HG03139 (cell line): ENCODE measurements at regions not wholly inside any gene's neighbourhood (a gene's known extent, or its start where the extent isn't known, plus 50 kb on each side); places are given as distances from the start of the nearest gene placed in this dataset.

Experiments used
- ATAC-seq: cut with Tn5 transposase; IDR thresholded peaks from one replicate; pipeline ENCODE4 v1.9.1; 2021; ENCODE audit not compliant: unreplicated experiment

- no peak for ATAC-seq
These were observed 107.5 kb downstream of the CYSLTR2 start for GRCh38 chr13:48761256-48761655.

GRCh38 chr13:48769107-48769704 lies 115.5 kb downstream of the CYSLTR2 start:
- ATAC-seq, result peak; percentile 95

- ATAC-seq, result no peak
These were observed 116.6 kb downstream of the CYSLTR2 start for GRCh38 chr13:48770372-48770771.

DNA sequence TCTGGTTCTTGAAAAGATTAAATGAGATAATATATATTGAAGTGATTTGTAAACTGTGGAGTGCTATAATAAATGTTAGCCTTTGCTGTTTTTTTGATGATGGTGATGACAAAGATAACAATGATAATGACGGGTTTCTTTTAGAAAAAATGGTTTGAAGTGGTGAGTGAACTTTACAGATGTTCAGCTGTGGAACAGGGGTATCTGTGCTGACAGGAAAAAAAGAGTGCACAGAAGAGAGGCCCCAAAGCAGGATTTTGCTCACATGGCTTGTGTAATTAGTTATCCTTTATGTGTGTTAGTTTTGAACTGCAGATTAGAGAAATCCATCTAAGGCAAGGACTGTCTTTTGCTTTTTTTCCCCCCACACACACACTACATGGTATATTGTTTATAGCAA lies 119.2 kb downstream of the CYSLTR2 start:
- no peak for ATAC-seq

GRCh38 chr13:48773531-48774275 lies 120.0 kb downstream of the CYSLTR2 start:
- ATAC-seq, result no peak

GRCh38 chr13:48775285-48775684 lies 121.6 kb downstream of the CYSLTR2 start:
- no peak for ATAC-seq

- ATAC-seq, result no peak
These were observed 122.1 kb downstream of the CYSLTR2 start for GRCh38 chr13:48775804-48776203.

GRCh38 chr13:48776401-48776800 lies 122.7 kb downstream of the CYSLTR2 start:
- no peak for ATAC-seq

- ATAC-seq, result no peak
These were observed 124.9 kb downstream of the CYSLTR2 start for GRCh38 chr13:48778610-48779009.

GRCh38 chr13:48780713-48781341 lies 127.1 kb downstream of the CYSLTR2 start:
- no peak for ATAC-seq

- no peak for ATAC-seq
These were observed 128.7 kb downstream of the CYSLTR2 start for GRCh38 chr13:48782429-48782840.

- no peak for ATAC-seq
These were observed 129.5 kb downstream of the CYSLTR2 start for GRCh38 chr13:48783181-48783630.

- no peak for ATAC-seq
These were observed 130.0 kb downstream of the CYSLTR2 start for GRCh38 chr13:48783695-48784230.

- no peak for ATAC-seq
These were observed 131.3 kb downstream of the CYSLTR2 start for GRCh38 chr13:48784916-48785548.

- no peak for ATAC-seq
These were observed 136.5 kb downstream of the CYSLTR2 start for GRCh38 chr13:48790199-48790598.

DNA sequence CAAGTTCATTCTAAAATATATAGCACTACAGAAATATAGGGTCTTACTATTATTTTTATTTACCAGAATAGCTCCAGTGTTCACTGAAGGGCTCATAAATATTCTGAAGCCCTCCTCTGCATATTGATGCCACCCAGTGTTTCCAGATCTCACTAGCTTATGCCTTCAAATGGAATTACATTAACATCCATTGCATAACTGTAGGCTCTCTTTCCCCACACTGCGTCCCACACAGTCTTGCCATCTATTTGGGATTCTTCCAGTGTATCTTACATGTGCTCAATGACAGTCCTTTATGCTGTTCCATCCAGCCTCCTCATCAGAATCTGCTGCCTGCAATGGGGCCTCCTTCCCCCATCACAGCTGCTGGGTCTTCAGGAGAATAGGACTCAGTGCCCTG lies 137.2 kb downstream of the CYSLTR2 start:
- no peak for ATAC-seq

DNA sequence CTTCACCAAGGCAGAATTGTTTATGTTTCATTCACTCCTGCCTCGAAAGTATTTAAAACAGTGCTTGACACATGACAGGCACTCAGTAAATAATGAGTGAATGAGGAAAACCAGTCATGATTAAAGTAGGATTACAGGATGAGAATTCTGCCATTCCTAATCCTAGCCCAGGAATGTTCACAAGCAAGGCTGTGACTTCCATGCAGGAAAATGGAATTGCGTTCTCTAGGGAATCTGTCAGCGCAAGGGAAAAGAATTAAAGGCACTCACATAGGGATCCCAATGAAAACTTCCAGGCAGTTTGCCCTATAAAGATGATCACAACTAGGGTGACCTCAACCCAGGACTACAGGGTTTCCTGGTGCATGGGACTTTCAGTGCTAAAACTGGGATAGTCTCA lies 143.4 kb downstream of the CYSLTR2 start:
- ATAC-seq, result no peak

DNA sequence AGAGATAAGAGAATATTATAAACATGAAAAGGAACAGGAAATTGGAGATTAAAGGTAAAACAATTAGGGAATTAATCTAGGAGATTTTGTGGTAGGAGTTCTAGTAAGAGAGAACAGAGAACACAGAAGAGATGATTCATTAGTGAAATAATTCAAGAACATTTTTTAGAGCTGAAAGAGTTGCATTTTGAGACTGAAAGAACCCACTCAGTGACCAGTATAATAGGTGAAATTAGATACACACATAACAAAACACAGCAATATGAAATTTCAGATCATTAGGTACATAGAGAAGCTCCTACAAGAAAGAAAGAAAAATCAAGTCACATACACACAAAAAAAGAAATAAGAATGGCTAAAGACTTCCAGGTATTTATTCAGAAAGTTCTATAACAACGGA lies 144.0 kb downstream of the CYSLTR2 start:
- no peak for ATAC-seq

GRCh38 chr13:48798180-48798579 lies 144.5 kb downstream of the CYSLTR2 start:
- no peak for ATAC-seq

DNA sequence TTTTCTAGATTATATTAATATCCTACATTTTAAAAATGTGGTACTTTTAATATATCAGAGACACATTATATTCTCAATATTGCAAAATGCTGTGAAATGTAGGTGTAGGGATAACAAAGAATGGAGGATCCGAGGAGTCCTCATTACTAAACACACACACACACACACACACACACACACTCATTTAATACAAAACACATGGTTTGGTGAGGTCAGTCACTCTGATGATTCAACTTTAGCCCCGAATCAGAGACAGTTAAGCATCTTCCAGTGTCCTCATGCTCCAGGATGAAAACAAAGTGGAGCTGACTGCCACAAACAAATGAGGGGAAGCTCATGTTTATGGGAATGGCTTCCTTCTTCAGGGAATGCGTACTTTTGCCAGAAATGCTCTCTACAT lies 147.5 kb downstream of the CYSLTR2 start:
- no peak for ATAC-seq

DNA sequence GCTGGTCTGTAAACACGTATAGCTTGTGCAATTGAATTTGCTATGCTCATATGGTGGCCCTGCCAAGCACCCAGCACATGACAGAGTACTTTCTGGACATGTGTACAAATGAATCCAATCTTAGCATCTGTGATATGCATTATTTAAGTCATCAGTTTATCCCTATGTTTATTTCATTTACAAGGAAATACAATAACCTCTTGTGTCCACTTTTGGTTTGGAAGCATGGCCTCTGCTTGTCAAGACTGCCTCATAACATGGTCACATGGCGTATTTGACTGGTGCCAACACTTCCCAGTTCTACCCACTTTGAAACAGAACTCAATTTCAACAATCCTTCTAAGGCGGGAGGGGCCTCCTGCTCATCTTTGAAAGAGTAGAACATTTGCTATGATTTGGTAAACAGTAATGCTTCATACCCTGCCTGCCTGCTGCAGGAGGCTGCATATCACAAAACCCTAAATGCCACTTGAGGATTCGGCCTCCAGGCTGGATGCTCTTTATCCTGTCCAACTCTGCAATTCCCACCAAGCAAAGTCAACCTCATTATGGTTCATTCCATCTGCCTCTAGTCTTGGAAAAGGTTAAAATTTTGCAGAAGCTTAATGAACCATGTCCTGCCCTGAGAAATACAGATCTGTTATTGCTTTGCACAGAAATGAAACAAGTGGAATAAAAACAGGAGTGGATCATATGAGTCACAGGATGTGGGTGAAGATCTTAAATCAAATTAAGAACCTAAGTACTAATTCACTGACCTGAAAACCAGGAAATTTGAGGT lies 151.3 kb downstream of the CYSLTR2 start:
- no peak for ATAC-seq
